ENCODE measurements at regions not wholly inside any gene's neighbourhood (a gene's known extent, or its start where the extent isn't known, plus 50 kb on each side); places are given as distances from the start of the nearest gene placed in this dataset.

DNA sequence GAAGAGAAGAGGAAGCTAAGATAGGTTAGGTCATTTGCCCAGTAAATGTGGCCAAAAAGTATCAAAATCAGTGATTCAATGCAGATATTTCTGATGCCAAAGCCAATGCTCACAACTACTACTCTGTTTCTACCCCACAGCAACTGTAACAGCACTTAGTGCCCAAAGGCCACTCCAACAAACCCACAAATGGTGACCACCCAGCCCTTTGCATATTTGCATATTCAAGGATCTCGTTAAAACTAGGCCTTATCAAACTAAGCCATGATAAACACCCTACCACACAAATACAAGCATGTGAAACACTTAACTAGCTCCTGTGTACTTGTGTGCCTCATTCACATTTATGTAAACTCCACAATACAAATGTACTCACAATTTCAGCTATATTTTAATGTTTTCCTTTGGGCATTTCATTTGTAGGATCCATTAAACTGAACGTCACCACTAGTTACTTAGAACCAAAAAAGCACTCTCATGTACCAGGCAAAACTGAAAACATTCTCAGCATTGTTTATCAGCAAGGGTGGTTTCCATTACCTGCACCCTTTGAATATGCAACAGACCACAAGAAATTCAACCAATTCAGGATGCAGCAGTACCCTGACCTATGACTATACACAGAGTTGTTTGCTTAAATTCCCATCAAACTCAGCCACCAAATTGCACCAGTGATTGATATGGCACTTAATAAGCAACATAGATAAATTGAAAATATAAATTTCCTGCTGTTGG lies 111.2 kb upstream of the STT3B start:
- no peak for DNase-seq (ENCODE audit: low read depth in 2 of 2)

DNA sequence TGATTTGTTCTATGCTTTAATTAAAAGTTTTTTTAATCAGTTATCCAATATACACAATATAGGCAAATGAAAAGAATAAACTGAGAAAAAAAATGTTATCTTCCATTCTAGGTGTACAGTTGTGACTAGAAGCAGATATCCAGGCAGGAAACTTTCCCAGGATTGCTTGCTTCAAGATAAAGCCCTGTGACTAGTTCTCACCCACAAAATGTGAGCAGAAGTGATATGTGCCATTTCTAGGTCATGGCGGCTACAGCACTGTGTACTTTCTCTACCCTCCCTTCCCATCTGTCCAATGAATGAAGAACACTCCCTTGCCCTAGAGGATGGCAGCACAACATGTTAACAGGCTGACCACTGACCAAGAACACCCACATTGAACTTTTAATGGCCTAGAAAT lies 110.5 kb upstream of the STT3B start:
- DNase-seq (ENCODE audit: low read depth in 2 of 2): no peak

DNA sequence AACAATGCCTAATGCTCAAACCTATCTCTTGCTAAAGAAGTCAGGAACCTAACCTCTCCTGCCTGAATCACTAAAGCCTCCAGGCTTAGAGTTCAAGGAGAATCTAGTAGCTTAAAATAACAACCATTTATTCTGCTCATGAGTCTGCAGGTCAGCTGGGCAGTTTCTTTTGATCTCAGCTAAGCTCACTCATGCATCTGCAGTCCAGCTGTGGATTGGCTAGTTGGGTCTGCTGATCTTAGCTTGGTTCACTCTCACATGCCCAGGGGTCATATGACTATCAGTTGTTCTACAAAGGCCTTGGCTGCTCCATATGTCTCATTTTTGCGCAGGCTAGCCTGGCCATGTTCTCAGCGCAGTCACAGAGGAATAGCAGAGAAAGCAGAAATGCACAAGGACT lies 109.2 kb upstream of the STT3B start:
- no peak for DNase-seq (ENCODE audit: low read depth in 2 of 2)

DNA sequence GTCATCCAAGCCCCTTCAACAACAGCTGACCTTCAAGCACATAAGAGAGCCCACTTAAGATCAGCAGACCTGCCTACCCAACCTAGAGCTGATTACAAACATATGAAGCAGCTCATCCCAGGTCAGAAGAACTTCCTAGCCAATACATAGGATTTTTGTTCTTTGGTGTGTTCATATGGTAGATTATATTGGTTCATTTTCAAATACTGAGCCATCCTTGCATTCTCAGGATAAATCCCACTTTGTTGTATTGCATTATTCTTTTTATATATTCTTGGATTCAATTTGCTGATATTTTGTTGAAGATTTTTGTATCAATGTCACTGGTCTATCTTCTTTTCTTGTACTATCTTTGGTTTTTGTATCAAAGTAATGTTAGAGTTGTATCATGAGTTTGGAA lies 107.3 kb upstream of the STT3B start:
- no peak for DNase-seq (ENCODE audit: low read depth in 2 of 2)

DNA sequence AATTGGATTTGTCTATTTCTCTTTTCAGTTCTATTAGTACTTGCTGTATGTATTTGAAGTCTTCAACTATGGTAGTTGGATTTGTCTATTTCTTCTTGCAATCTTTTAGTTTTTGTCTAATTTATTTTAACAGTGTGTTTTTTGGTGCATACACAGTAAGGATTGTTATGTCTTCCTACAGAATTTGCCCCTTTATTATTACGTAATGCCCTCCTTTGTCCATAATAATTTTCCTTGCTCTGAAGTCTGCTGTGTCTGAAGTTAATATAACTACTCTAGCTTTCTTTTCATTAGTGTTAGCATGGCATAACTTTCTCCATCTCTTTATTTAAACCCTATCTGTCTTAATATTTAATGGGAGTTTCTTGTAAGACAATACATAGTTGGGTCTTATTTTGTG lies 105.1 kb upstream of the STT3B start:
- DNase-seq (ENCODE audit: low read depth in 2 of 2): no peak

DNA sequence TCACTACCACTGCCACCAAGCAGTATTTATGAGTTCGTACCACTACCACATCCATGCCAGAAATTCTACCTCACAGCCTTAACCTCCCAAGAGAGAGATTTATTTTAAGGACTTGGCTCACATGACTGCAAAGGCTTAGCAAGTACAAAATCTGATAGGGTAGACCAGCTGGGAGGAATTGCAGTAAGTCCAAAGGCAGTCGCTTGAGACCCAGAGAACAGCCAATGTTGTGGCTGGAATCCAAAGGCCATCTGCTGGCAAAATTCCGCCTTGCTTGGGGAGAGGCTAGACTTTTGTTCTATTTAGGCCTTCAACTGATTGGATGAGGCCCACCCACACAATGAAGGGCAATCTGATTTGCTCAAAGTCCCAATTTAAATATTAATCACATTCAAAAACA lies 101.4 kb upstream of the STT3B start:
- no peak for DNase-seq (ENCODE audit: low read depth in 2 of 2)

GRCh38 chr3:31432897-31433678 lies 99.6 kb upstream of the STT3B start:
- DNase-seq (ENCODE audit: low read depth in 2 of 2): no peak

GRCh38 chr3:31433679-31433992 lies 99.1 kb upstream of the STT3B start:
- no peak for DNase-seq (ENCODE audit: low read depth in 2 of 2)

- no peak for DNase-seq (ENCODE audit: low read depth in 2 of 2)
Measured at GRCh38 chr3:31434819-31435218, 97.9 kb upstream of the STT3B start.

DNA sequence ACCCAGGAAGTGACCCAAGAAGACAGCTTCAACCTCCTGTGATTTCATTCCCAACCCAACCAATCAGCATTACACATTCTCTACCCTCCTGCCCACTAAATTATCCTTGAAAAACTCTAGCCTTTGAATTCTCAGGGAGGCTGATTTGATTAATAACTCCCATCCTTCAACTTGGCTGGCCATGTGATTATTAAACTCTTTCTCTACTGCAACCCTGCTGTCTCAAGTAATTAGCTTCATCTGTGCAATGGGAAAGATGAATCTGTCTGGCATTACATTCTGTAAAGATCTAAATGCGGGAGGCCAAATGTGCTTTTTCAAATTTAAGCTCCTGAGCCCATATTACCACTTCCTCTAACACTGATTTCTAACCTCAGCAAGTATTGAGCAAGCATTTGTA lies 95.9 kb upstream of the STT3B start:
- no peak for DNase-seq (ENCODE audit: low read depth in 2 of 2)

- DNase-seq (ENCODE audit: low read depth in 2 of 2): no peak
Measured at GRCh38 chr3:31438742-31439141, 94.0 kb upstream of the STT3B start.

GRCh38 chr3:31439890-31440750 lies 92.6 kb upstream of the STT3B start:
- DNase-seq (ENCODE audit: low read depth in 2 of 2): no peak

DNA sequence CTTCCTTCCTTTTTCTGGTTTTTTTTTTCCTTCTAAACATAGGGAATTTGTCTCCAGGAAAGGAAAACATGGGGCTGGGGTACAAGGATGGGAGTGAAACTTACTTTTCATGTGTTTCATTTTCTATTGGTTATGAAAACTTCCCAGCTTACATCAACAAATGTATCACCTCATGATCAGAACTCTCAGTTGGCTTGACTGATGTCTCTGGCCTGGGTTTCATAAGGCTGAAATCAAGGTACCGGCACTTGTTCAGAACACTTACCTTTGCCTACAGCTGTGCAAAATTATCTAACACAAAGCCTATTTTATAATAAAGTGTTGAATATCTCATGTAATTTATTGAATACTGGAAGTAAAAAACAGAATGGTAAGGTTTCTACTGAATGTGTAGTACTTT lies 91.8 kb upstream of the STT3B start:
- DNase-seq (ENCODE audit: low read depth in 2 of 2): no peak

DNA sequence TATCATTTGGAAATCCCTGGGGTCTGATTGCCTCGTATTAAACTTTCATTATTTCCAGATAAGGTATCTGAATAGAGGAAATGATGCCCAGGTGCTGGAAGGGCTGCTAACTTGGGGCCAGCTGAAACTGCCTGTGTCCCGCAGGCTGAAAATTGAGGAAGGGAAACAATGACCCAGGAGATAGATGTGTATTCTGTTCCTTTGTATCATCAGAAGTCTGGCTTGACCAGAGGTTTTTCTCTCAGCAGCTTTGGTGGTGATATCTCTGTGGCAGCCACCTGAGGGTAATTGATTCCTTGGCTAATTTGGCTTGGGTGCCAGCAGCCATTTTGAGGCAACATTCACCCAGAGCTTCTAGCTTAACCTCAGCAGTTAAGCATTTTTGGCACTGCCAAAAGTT lies 90.0 kb upstream of the STT3B start:
- DNase-seq (ENCODE audit: low read depth in 2 of 2): no peak

GRCh38 chr3:31444220-31445142 lies 88.2 kb upstream of the STT3B start:
- no peak for DNase-seq (ENCODE audit: low read depth in 2 of 2)

DNA sequence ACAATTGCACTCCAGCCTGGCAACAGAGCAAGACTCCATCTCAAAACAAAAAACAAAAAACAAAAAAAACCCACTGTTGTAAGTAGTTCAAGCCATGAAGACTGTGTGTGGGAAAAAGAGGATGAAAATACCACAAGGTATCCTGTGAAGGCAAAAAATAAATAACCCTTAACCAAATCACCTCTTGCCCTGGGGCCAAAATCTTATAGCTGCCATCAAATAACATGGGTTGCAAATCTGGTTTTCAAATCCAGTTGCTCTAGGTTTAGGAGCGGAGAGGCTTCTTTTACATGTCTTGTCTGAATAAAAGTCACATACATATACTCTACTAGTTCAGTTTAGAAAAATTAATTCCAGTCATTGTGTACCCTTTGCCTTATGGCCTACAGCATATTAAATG lies 87.0 kb upstream of the STT3B start:
- no peak for DNase-seq (ENCODE audit: low read depth in 2 of 2)

GRCh38 chr3:31448035-31448881 lies 84.5 kb upstream of the STT3B start:
- no peak for DNase-seq (ENCODE audit: low read depth in 2 of 2)

GRCh38 chr3:31448882-31449243 lies 83.9 kb upstream of the STT3B start:
- no peak for DNase-seq (ENCODE audit: low read depth in 2 of 2)

- no peak for DNase-seq (ENCODE audit: low read depth in 2 of 2)
Measured at GRCh38 chr3:31449318-31449717, 83.4 kb upstream of the STT3B start.

DNA sequence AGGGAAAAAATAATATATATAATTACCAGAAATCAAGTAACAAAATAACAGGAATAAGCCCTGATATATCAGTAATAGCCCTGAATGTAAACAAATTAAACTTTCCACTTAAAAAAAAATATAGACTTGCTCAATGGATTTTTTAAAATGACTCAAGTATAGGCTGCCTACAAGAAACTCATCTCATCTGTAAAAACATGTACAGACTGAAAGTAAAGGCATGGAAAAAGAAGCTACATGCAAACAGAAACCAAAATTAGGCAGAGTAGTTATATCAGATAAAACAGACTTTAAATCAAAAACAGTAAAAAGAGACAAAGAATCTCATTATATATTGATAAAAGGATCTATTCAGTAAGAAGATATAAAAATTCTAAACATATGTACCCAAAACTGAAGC lies 82.4 kb upstream of the STT3B start:
- DNase-seq (ENCODE audit: low read depth in 2 of 2): no peak

Measured in activated CD8-positive, alpha-beta memory T cell treated with anti-CD3 and anti-CD28 coated beads for 4 hours (primary cell).